Esophagus muscularis mucosa (tissue), 4 donors: ENCODE measurements at regions not wholly inside any gene's neighbourhood (a gene's known extent, or its start where the extent isn't known, plus 50 kb on each side); places are given as distances from the start of the nearest gene placed in this dataset.

Experiments
- EP300 ChIP-seq: sonication (generic); formaldehyde crosslinking; IDR thresholded peaks from one replicate; pipeline ENCODE4 v1.6.1; 2017; ENCODE audit warnings: antibody characterized with exemption
- POLR2A ChIP-seq: fragments of 450-650 bp; IDR thresholded peaks from one replicate; pipeline ENCODE4 v1.6.1; 2017; ENCODE audit warnings: antibody characterized with exemption, moderate library complexity, mild to moderate bottlenecking, low read depth
- POLR2AphosphoS5 ChIP-seq, 2 donors: sonication (generic); formaldehyde crosslinking; IDR thresholded peaks; one replicate each; pipeline ENCODE4 v1.6.1; 2017; ENCODE audit warnings: antibody characterized with exemption in 2 of 2
- TF ChIP-seq, protein P1 (sequence below), 3 experiments: fragments of 200-600 bp in 2 of 3; fragments of 450-650 bp in 1 of 3; sonication (generic) in 2 of 3; IDR thresholded peaks; one replicate each; pipeline ENCODE4 v1.5.1; 2017 to 2019; ENCODE audit warnings: antibody characterized with exemption in 3 of 3, mild to moderate bottlenecking in 2 of 3, moderate library complexity in 1 of 3

DNA sequence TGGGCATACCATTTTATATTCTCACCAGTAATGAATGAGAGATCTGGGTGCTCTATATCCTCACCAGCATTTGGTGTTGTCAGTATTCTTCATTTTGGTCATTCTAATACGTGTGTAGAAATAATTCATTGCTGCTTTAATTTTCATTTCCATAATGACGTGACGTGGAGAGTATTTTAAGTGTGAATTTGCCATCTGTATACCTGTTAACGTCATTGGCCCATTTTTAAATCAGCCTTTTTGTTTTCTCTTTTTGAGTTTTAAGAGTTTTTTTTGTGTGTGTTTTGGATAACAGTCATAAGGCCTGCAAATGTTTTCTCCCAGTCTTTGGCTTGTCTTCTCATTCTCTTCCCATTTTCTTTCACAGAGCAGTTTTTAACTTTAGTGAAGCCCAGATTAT, 74.4 kb upstream of the SYT1 start:
- TF ChIP-seq, protein P1, sequence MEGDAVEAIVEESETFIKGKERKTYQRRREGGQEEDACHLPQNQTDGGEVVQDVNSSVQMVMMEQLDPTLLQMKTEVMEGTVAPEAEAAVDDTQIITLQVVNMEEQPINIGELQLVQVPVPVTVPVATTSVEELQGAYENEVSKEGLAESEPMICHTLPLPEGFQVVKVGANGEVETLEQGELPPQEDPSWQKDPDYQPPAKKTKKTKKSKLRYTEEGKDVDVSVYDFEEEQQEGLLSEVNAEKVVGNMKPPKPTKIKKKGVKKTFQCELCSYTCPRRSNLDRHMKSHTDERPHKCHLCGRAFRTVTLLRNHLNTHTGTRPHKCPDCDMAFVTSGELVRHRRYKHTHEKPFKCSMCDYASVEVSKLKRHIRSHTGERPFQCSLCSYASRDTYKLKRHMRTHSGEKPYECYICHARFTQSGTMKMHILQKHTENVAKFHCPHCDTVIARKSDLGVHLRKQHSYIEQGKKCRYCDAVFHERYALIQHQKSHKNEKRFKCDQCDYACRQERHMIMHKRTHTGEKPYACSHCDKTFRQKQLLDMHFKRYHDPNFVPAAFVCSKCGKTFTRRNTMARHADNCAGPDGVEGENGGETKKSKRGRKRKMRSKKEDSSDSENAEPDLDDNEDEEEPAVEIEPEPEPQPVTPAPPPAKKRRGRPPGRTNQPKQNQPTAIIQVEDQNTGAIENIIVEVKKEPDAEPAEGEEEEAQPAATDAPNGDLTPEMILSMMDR (IDR thresholded peaks at IDR 0.05) = no peak
- TF ChIP-seq POLR2AphosphoS5 (IDR thresholded peaks at IDR 0.05) (no peak), EP300 (no peak), POLR2A (no peak)
